SK-N-SH treated with all-trans-retinoic acid at 6 μM for 48 hours (cell line): ENCODE measurements at regions not wholly inside any gene's neighbourhood (a gene's known extent, or its start where the extent isn't known, plus 50 kb on each side); places are given as distances from the start of the nearest gene placed in this dataset.

ENCODE experiments used
- ATAC-seq: fragments of 200-7000 bp; cut with Tn5 transposase; 3 replicates; pipeline ENCODE4 v1.9.1; 2020; ENCODE audit warnings: mild to moderate bottlenecking, moderate library complexity
- ARNTL ChIP-seq: fragments of 450-650 bp; formaldehyde crosslinking; IDR thresholded peaks from 2 replicates; pipeline ENCODE4 v1.5.0; 2020; ENCODE audit warnings: low read depth, mild to moderate bottlenecking, moderate library complexity, borderline replicate concordance
- BACH2 ChIP-seq: fragments of 250-450 bp; sonication (Bioruptor Pico); IDR thresholded peaks from 2 replicates; pipeline ENCODE4 v1.9.0; 2021; ENCODE audit warnings: mild to moderate bottlenecking, borderline replicate concordance
- CREB5 ChIP-seq: fragments of 250-450 bp; sonication (Bioruptor Pico); IDR thresholded peaks from 2 replicates; pipeline ENCODE4 v1.5.1; 2020; ENCODE audit warnings: low read depth, mild to moderate bottlenecking, moderate library complexity
- CSDC2 ChIP-seq: fragments of 250-450 bp; sonication (Bioruptor Pico); IDR thresholded peaks from 2 replicates; pipeline ENCODE4 v1.5.0; 2020; ENCODE audit warnings: mild to moderate bottlenecking, moderate library complexity
- CSRNP3 ChIP-seq: fragments of 250-450 bp; sonication (Bioruptor Pico); IDR thresholded peaks from 2 replicates; pipeline ENCODE4 v1.5.1; 2021; ENCODE audit warnings: mild to moderate bottlenecking, moderate library complexity
- ESRRG ChIP-seq: fragments of 250-450 bp; sonication (Bioruptor Pico); IDR thresholded peaks from 2 replicates; pipeline ENCODE4 v1.6.1; 2021; ENCODE audit warnings: mild to moderate bottlenecking
- GLIS3 ChIP-seq: fragments of 250-450 bp; sonication (Bioruptor Pico); IDR thresholded peaks from 2 replicates; pipeline ENCODE4 v1.5.0; 2020; ENCODE audit warnings: mild to moderate bottlenecking, moderate library complexity
- ISL1 ChIP-seq: fragments of 250-450 bp; sonication (Bioruptor Pico); IDR thresholded peaks from 2 replicates; pipeline ENCODE4 v2.1.2; 2022; ENCODE audit warnings: mild to moderate bottlenecking, moderate library complexity
- OSR1 ChIP-seq: fragments of 250-450 bp; sonication (Bioruptor Pico); IDR thresholded peaks from 2 replicates; pipeline ENCODE4 v1.8.0; 2022; ENCODE audit warnings: moderate library complexity, mild to moderate bottlenecking, inconsistent platforms
- PATZ1 ChIP-seq: fragments of 250-450 bp; sonication (Bioruptor Pico); IDR thresholded peaks from 2 replicates; pipeline ENCODE4 v1.8.0; 2020; ENCODE audit warnings: mild to moderate bottlenecking, moderate library complexity, borderline replicate concordance
- POU6F1 ChIP-seq: fragments of 250-450 bp; sonication (Bioruptor Pico); IDR thresholded peaks from 2 replicates; pipeline ENCODE4 v1.8.0; 2021; ENCODE audit warnings: low read depth, mild to moderate bottlenecking, moderate library complexity, borderline replicate concordance
- PPARA ChIP-seq: fragments of 250-450 bp; sonication (Bioruptor Pico); IDR thresholded peaks from 2 replicates; pipeline ENCODE4 v1.5.0; 2020; ENCODE audit warnings: mild to moderate bottlenecking, borderline replicate concordance
- RARB ChIP-seq: fragments of 250-450 bp; sonication (Bioruptor Pico); IDR thresholded peaks from 2 replicates; pipeline ENCODE4 v1.8.0; 2021; ENCODE audit warnings: mild to moderate bottlenecking, moderate library complexity
- SNAI2 ChIP-seq: fragments of 250-450 bp; sonication (Bioruptor Pico); IDR thresholded peaks from 2 replicates; pipeline ENCODE4 v1.5.0; 2020; ENCODE audit warnings: mild to moderate bottlenecking, moderate library complexity
- TCF4 ChIP-seq: fragments of 250-450 bp; sonication (Bioruptor Pico); IDR thresholded peaks from 2 replicates; pipeline ENCODE4 v1.8.0; 2021; ENCODE audit warnings: mild to moderate bottlenecking, moderate library complexity, borderline replicate concordance
- TOX ChIP-seq: fragments of 250-450 bp; sonication (Bioruptor Pico); IDR thresholded peaks from 2 replicates; pipeline ENCODE4 v1.8.0; 2021; ENCODE audit warnings: mild to moderate bottlenecking, moderate library complexity, borderline replicate concordance
- TSHZ2 ChIP-seq: fragments of 250-450 bp; sonication (Bioruptor Pico); IDR thresholded peaks from 2 replicates; pipeline ENCODE4 v1.5.0; 2020; ENCODE audit warnings: mild to moderate bottlenecking, moderate library complexity
- ZC3H10 ChIP-seq: fragments of 250-450 bp; sonication (Bioruptor Pico); IDR thresholded peaks from 2 replicates; pipeline ENCODE4 v1.5.1; 2021; ENCODE audit warnings: mild to moderate bottlenecking, moderate library complexity
- ZFP3 ChIP-seq: fragments of 250-450 bp; sonication (Bioruptor Pico); IDR thresholded peaks from 2 replicates; pipeline ENCODE4 v1.5.0; 2020; ENCODE audit warnings: mild to moderate bottlenecking, moderate library complexity
- ZFP30 ChIP-seq: fragments of 450-650 bp; formaldehyde crosslinking; IDR thresholded peaks from 2 replicates; pipeline ENCODE4 v1.5.0; 2022; ENCODE audit warnings: mild to moderate bottlenecking, moderate library complexity
- ZNF565 ChIP-seq: fragments of 450-650 bp; formaldehyde crosslinking; conservative IDR thresholded peaks from 2 replicates; pipeline ENCODE4 v1.5.0; 2020; ENCODE audit warnings: low read depth, mild to moderate bottlenecking, moderate library complexity
- ZNF8 ChIP-seq: fragments of 450-650 bp; formaldehyde crosslinking; IDR thresholded peaks from 2 replicates; pipeline ENCODE4 v1.5.0; 2020; ENCODE audit warnings: mild to moderate bottlenecking, moderate library complexity

GRCh38 chr7:155879592-155879991 is 67.3 kb upstream of the SHH start:
- TF ChIP-seq GLIS3 (CRISPR knock-in tag) (no peak), ESRRG (CRISPR knock-in tag) (no peak), TCF4 (no peak), ZFP3 (CRISPR knock-in tag) (no peak), ZNF8 (CRISPR knock-in tag) (no peak)
- TF ChIP-seq, all 23 proteins: peak for 0
- no peak for ATAC-seq

- no peak for ATAC-seq
- TF ChIP-seq TSHZ2 (CRISPR knock-in tag) (no peak), POU6F1 (CRISPR knock-in tag) (no peak), ZC3H10 (CRISPR knock-in tag) (no peak), ZFP30 (no peak), ZNF565 (no peak), BACH2 (CRISPR knock-in tag) (no peak), SNAI2 (CRISPR knock-in tag) (no peak), ESRRG (CRISPR knock-in tag) (no peak), OSR1 (CRISPR knock-in tag) (no peak), ISL1 (CRISPR knock-in tag) (no peak), CSRNP3 (CRISPR knock-in tag) (no peak), CSDC2 (CRISPR knock-in tag) (no peak), PPARA (CRISPR knock-in tag) (no peak), PATZ1 (no peak), CREB5 (CRISPR knock-in tag) (no peak), GLIS3 (CRISPR knock-in tag) (no peak), ARNTL (CRISPR knock-in tag) (no peak), RARB (CRISPR knock-in tag) (no peak), TOX (CRISPR knock-in tag) (no peak), ZNF8 (CRISPR knock-in tag) (no peak)
Observed at GRCh38 chr7:155878674-155879073, 66.4 kb upstream of the SHH start.

- ATAC-seq = no peak
- TF ChIP-seq ZC3H10 (CRISPR knock-in tag) = no peak
- TF ChIP-seq GLIS3 (CRISPR knock-in tag) = no peak
- TF ChIP-seq ISL1 (CRISPR knock-in tag) = no peak
- no peak for TF ChIP-seq ZNF8 (CRISPR knock-in tag)
- no peak for TF ChIP-seq POU6F1 (CRISPR knock-in tag)
- TF ChIP-seq CSRNP3 (CRISPR knock-in tag) = no peak
- no peak for TF ChIP-seq CSDC2 (CRISPR knock-in tag)
- no peak for TF ChIP-seq ZFP3 (CRISPR knock-in tag)
- TF ChIP-seq ZNF565 = no peak
- no peak for TF ChIP-seq TOX (CRISPR knock-in tag)
- no peak for TF ChIP-seq TSHZ2 (CRISPR knock-in tag)
Observed at GRCh38 chr7:155878250-155878649, 66.0 kb upstream of the SHH start.
